Ectodermal cell (in vitro differentiated cells): ENCODE measurements at regions not wholly inside any gene's neighbourhood (a gene's known extent, or its start where the extent isn't known, plus 50 kb on each side); places are given as distances from the start of the nearest gene placed in this dataset.

ENCODE experiments used
- H3K27ac ChIP-seq: 2 replicates; pipeline ENCODE4 v1.7.0; 2013; ENCODE audit warnings: mild to moderate bottlenecking, low read depth, low read length; ENCODE audit not compliant: insufficient read depth, poor library complexity, severe bottlenecking
- H3K27me3 ChIP-seq: 2 replicates; pipeline ENCODE4 v1.7.0; 2013; ENCODE audit warnings: mild to moderate bottlenecking, low read length; ENCODE audit not compliant: insufficient read depth, control insufficient read depth, poor library complexity, severe bottlenecking
- H3K36me3 ChIP-seq: one replicate; pipeline ENCODE4 v1.7.0; 2013; ENCODE audit warnings: low read length; ENCODE audit not compliant: control insufficient read depth, insufficient read depth
- H3K4me1 ChIP-seq: one replicate; pipeline ENCODE4 v1.7.0; 2013; ENCODE audit warnings: low read length; ENCODE audit not compliant: control insufficient read depth, insufficient read depth
- H3K4me3 ChIP-seq: 2 replicates; pipeline ENCODE4 v1.7.0; 2013; ENCODE audit warnings: low read depth, low read length, control low read depth; ENCODE audit not compliant: insufficient read depth
- H3K9me3 ChIP-seq: 2 replicates; pipeline ENCODE4 v1.7.0; 2013; ENCODE audit warnings: mild to moderate bottlenecking, low read length, moderate library complexity; ENCODE audit not compliant: control insufficient read depth
- WGBS, 2 experiments: methylation state at CpG; one replicate each; pipeline ENCODE4 v1.1.7; 2013; ENCODE audit warnings: missing lambda C conversion rate in 2 of 2; 5-methylcytosine and 5-hydroxymethylcytosine counted together

- no peaks in the 10 kb centered on the region for H3K9me3 ChIP-seq
- H3K36me3 ChIP-seq = no peaks in the 10 kb centered on the region
- H3K4me1 ChIP-seq = peaks cover 4% of the 10 kb centered on the region
- H3K27ac ChIP-seq = no peak overlapping the region
- H3K4me3 ChIP-seq = no peak overlapping the region
- H3K27me3 ChIP-seq = no peaks in the 10 kb centered on the region
- 94 to 98% methylated on average over 6 of the region's 7 CpGs for WGBS, 2 experiments
Observed at GRCh38 chr9:7937761-7938491, 138.3 kb upstream of the DMAC1 start.

GRCh38 chr9:7936996-7937395 is 137.4 kb upstream of the DMAC1 start:
- H3K27ac ChIP-seq = no peak overlapping the region
- H3K36me3 ChIP-seq = no peaks in the 10 kb centered on the region
- H3K4me1 ChIP-seq = peaks cover 4% of the 10 kb centered on the region
- no peaks in the 10 kb centered on the region for H3K9me3 ChIP-seq
- no peak overlapping the region for H3K4me3 ChIP-seq
- no peaks in the 10 kb centered on the region for H3K27me3 ChIP-seq
- 97 to 100% methylated on average over 1 of the region's 1 CpG for WGBS, 2 experiments

GRCh38 chr9:7936163-7936562 is 136.6 kb upstream of the DMAC1 start:
- H3K4me1 ChIP-seq = peaks cover 4% of the 10 kb centered on the region
- H3K9me3 ChIP-seq = no peaks in the 10 kb centered on the region
- H3K27me3 ChIP-seq = no peaks in the 10 kb centered on the region
- no peak overlapping the region for H3K4me3 ChIP-seq
- WGBS, 2 experiments = 76 to 80% methylated on average over 4 of the region's 4 CpGs
- no peaks in the 10 kb centered on the region for H3K36me3 ChIP-seq
- H3K27ac ChIP-seq = no peak overlapping the region

GRCh38 chr9:7935681-7936080 is 136.1 kb upstream of the DMAC1 start:
- H3K36me3 ChIP-seq = no peaks in the 10 kb centered on the region
- WGBS, 2 experiments = 86 to 100% methylated on average over 1 to 2 of the region's 2 CpGs
- peaks cover 4% of the 10 kb centered on the region for H3K4me1 ChIP-seq
- H3K27ac ChIP-seq = no peak overlapping the region
- H3K9me3 ChIP-seq = no peaks in the 10 kb centered on the region
- no peak overlapping the region for H3K4me3 ChIP-seq
- no peaks in the 10 kb centered on the region for H3K27me3 ChIP-seq

GRCh38 chr9:7932767-7933166 is 133.2 kb upstream of the DMAC1 start:
- Histone ChIP-seq H3K4me1 (peaks cover 4% of the 10 kb centered on the region), H3K9me3 (no peaks in the 10 kb centered on the region), H3K36me3 (no peaks in the 10 kb centered on the region), H3K4me3 (no peak overlapping the region), H3K27me3 (no peaks in the 10 kb centered on the region), H3K27ac (no peak overlapping the region)
- 78 to 83% methylated on average over 3 of the region's 4 CpGs for WGBS, 2 experiments

- no peak overlapping the region for H3K4me3 ChIP-seq
- no peaks in the 10 kb centered on the region for H3K4me1 ChIP-seq
- no peaks in the 10 kb centered on the region for H3K9me3 ChIP-seq
- H3K27ac ChIP-seq = no peak overlapping the region
- WGBS, 2 experiments = 93 to 95% methylated on average over 2 of the region's 2 CpGs
- no peaks in the 10 kb centered on the region for H3K36me3 ChIP-seq
- no peaks in the 10 kb centered on the region for H3K27me3 ChIP-seq
Observed at GRCh38 chr9:7930613-7931012, 131.0 kb upstream of the DMAC1 start.

GRCh38 chr9:7921545-7922197 is 122.1 kb upstream of the DMAC1 start:
- Histone ChIP-seq H3K27ac (no peak overlapping the region), H3K27me3 (no peaks in the 10 kb centered on the region), H3K36me3 (no peaks in the 10 kb centered on the region), H3K4me3 (no peak overlapping the region), H3K4me1 (no peaks in the 10 kb centered on the region), H3K9me3 (no peaks in the 10 kb centered on the region)
- 91 to 95% methylated on average over 6 of the region's 6 CpGs for WGBS, 2 experiments

- no peaks in the 10 kb centered on the region for H3K27me3 ChIP-seq
- H3K9me3 ChIP-seq = no peaks in the 10 kb centered on the region
- no peaks in the 10 kb centered on the region for H3K4me1 ChIP-seq
- H3K27ac ChIP-seq = no peak overlapping the region
- no peak overlapping the region for H3K4me3 ChIP-seq
- H3K36me3 ChIP-seq = no peaks in the 10 kb centered on the region
Observed at GRCh38 chr9:7912037-7912535, 112.5 kb upstream of the DMAC1 start.

- 79 to 84% methylated on average over 5 to 6 of the region's 6 CpGs for WGBS, 2 experiments
- Histone ChIP-seq H3K4me1 (no peaks in the 10 kb centered on the region), H3K27me3 (no peaks in the 10 kb centered on the region), H3K36me3 (no peaks in the 10 kb centered on the region), H3K4me3 (no peak overlapping the region), H3K9me3 (no peaks in the 10 kb centered on the region), H3K27ac (no peak overlapping the region)
Observed at GRCh38 chr9:7910426-7911020, 110.9 kb upstream of the DMAC1 start.

- Histone ChIP-seq H3K4me1 (peaks cover 5% of the 10 kb centered on the region), H3K4me3 (no peak overlapping the region), H3K36me3 (no peaks in the 10 kb centered on the region), H3K27ac (no peak overlapping the region), H3K9me3 (no peaks in the 10 kb centered on the region), H3K27me3 (no peaks in the 10 kb centered on the region)
- WGBS, 2 experiments = 93 to 96% methylated on average over 4 to 5 of the region's 5 CpGs
Observed at GRCh38 chr9:7909537-7909936, 110.0 kb upstream of the DMAC1 start.
